ENCODE measurements at regions not wholly inside any gene's neighbourhood (a gene's known extent, or its start where the extent isn't known, plus 50 kb on each side); places are given as distances from the start of the nearest gene placed in this dataset.

- Histone ChIP-seq H3K27me3 (ENCODE audit: control insufficient read depth in 1 of 2, insufficient read depth in 2 of 2, low read length in 2 of 2) (peaks cover 5 to 24% of the 10 kb centered on the region in 2 experiments; a peak in 4 of 5 replicates), H3K9me3 (ENCODE audit: low read length) (no peaks in the 10 kb centered on the region), H3K4me1 (ENCODE audit: insufficient read depth, low read length) (no peaks in the 10 kb centered on the region), H3K9ac (ENCODE audit: insufficient read depth, low read depth, low read length) (no peak overlapping the region), H3K27ac (ENCODE audit: extremely low read length, insufficient read depth, low read length) (no peak overlapping the region), H3K79me2 (ENCODE audit: insufficient read depth, low read length) (no peaks in the 10 kb centered on the region), H4K20me1 (ENCODE audit: insufficient read depth, low read length) (no peaks in the 10 kb centered on the region), H3K36me3 (replicated peaks in 1 of 2; ENCODE audit: control insufficient read depth in 1 of 2, insufficient read depth in 2 of 2, low read length in 2 of 2) (no peaks in the 10 kb centered on the region), H3K4me2 (ENCODE audit: low read depth, low read length) (no peak overlapping the region), H2AFZ (ENCODE audit: low read length) (no peak overlapping the region), H3K4me3 (replicated peaks in 1 of 3; ENCODE audit: insufficient read depth in 1 of 3, low read depth in 2 of 3, low read length in 3 of 3) (no peak overlapping the region)
- ATAC-seq (no peak), FAIRE-seq (no peak), DNase-seq (ENCODE audit: low spot score) (no peak)
- intact Hi-C loops (cut with micrococcal nuclease; ENCODE audit: unreplicated experiment): no loop called here
- BruUV-seq (replicated peaks): no TSS peak
- TF ChIP-seq RBM39 (IDR thresholded peaks at IDR 0.05; ENCODE audit: low read depth, low read length, poor library complexity, severe bottlenecking) (no peak), KAT7 (CRISPR knock-in tag; IDR thresholded peaks at IDR 0.05; ENCODE audit: borderline replicate concordance) (no peak), ZNF766 (CRISPR knock-in tag; IDR thresholded peaks at IDR 0.05; ENCODE audit: borderline replicate concordance) (no peak), ZBTB46 (CRISPR knock-in tag; IDR thresholded peaks at IDR 0.05; ENCODE audit: borderline replicate concordance) (no peak), ZNF33B (CRISPR knock-in tag; IDR thresholded peaks at IDR 0.05) (no peak), HDAC6 (IDR thresholded peaks at IDR 0.05; ENCODE audit: low read depth, low read length) (no peak), KDM6A (CRISPR knock-in tag; IDR thresholded peaks at IDR 0.05; ENCODE audit: low read depth) (no peak), ZIK1 (CRISPR knock-in tag; IDR thresholded peaks at IDR 0.05; ENCODE audit: borderline replicate concordance, low read depth) (no peak), ZFY (CRISPR knock-in tag; IDR thresholded peaks at IDR 0.05) (no peak), SIX1 (CRISPR knock-in tag; IDR thresholded peaks at IDR 0.05; ENCODE audit: borderline replicate concordance) (no peak)
- WGBS (ENCODE audit: low lambda C conversion rate): 38% methylated on average over 8 of the region's 8 CpGs
- ChIA-PET POLR2A (no interaction called here), CTCF (ENCODE audit: low intra/inter-chr PET ratio, low total read pairs) (no interaction called here)
- in situ Hi-C loops (cut with HindIII; ENCODE audit: extremely low pct_ligation_motif_present, low pct_unique_long_range_greater_than_20kb): no loop called here
Observed at GRCh38 chr10:75347186-75347585, 54.4 kb downstream of the ZNF503 start.

All from HepG2 (cell line).